Glutamatergic neuron (in vitro differentiated cells): ENCODE measurements at regions not wholly inside any gene's neighbourhood (a gene's known extent, or its start where the extent isn't known, plus 50 kb on each side); places are given as distances from the start of the nearest gene placed in this dataset.
"Not testable (repeated sequence)": the region's sequence is repeated elsewhere in the genome, so short reads cannot be mapped to it uniquely, and the experiment has no call there.

Source experiments
- DNase-seq: peaks from one replicate; pipeline ENCODE4 v3.0.0; 2022
- H3K27ac Mint-ChIP-seq: one replicate; pipeline ENCODE4 v1.8.0; 2020; ENCODE audit warnings: mild to moderate bottlenecking, mixed read lengths, inconsistent platforms; ENCODE audit not compliant: unreplicated experiment
- H3K27me3 Mint-ChIP-seq: one replicate; pipeline ENCODE4 v1.8.0; 2020; ENCODE audit warnings: mild to moderate bottlenecking, moderate library complexity, mixed read lengths, inconsistent platforms; ENCODE audit not compliant: unreplicated experiment
- H3K36me3 Mint-ChIP-seq: one replicate; pipeline ENCODE4 v1.8.0; 2020; ENCODE audit warnings: mild to moderate bottlenecking, mixed read lengths, inconsistent platforms; ENCODE audit not compliant: unreplicated experiment
- H3K4me1 Mint-ChIP-seq: one replicate; pipeline ENCODE4 v1.8.0; 2020; ENCODE audit warnings: mild to moderate bottlenecking, low read depth, mixed read lengths, inconsistent platforms; ENCODE audit not compliant: unreplicated experiment
- H3K4me3 Mint-ChIP-seq: one replicate; pipeline ENCODE4 v1.8.0; 2020; ENCODE audit warnings: mild to moderate bottlenecking, mixed read lengths, inconsistent platforms; ENCODE audit not compliant: unreplicated experiment
- H3K9me3 Mint-ChIP-seq: one replicate; pipeline ENCODE4 v1.8.0; 2020; ENCODE audit warnings: mild to moderate bottlenecking, moderate library complexity, mixed read lengths, inconsistent platforms; ENCODE audit not compliant: unreplicated experiment
- CTCF ChIP-seq: fragments of 200-600 bp; sonication (generic); IDR thresholded peaks from one replicate; pipeline ENCODE4 v1.5.0; 2021; ENCODE audit not compliant: partially characterized antibody, unreplicated experiment

GRCh38 chr15:38638126-38638525, 73.5 kb upstream of the RASGRP1 start:
- Mint-ChIP-seq H3K27me3 (peaks cover 2% of the 10 kb centered on the region), H3K4me1 (no peaks in the 10 kb centered on the region)

GRCh38 chr15:38638811-38639210, 74.2 kb upstream of the RASGRP1 start:
- no peak overlapping the region for H3K27ac Mint-ChIP-seq
- no peaks in the 10 kb centered on the region for H3K4me1 Mint-ChIP-seq
- H3K36me3 Mint-ChIP-seq: no peaks in the 10 kb centered on the region
- peaks cover 2% of the 10 kb centered on the region for H3K27me3 Mint-ChIP-seq
- no peak for DNase-seq
- peaks cover 2% of the 10 kb centered on the region for H3K9me3 Mint-ChIP-seq
- no peak for TF ChIP-seq CTCF
- H3K4me3 Mint-ChIP-seq: no peak overlapping the region

More at GRCh38 chr15:38638126-38638525, 73.5 kb upstream of the RASGRP1 start:
- TF ChIP-seq CTCF: no peak
- H3K9me3 Mint-ChIP-seq: peaks cover 2% of the 10 kb centered on the region
- no peak overlapping the region for H3K27ac Mint-ChIP-seq
- no peak for DNase-seq
- H3K36me3 Mint-ChIP-seq: no peaks in the 10 kb centered on the region
- no peak overlapping the region for H3K4me3 Mint-ChIP-seq

GRCh38 chr15:38642689-38643270, 78.2 kb upstream of the RASGRP1 start:
- no peak for DNase-seq
- Mint-ChIP-seq H3K36me3 (no peaks in the 10 kb centered on the region), H3K9me3 (no peaks in the 10 kb centered on the region), H3K27ac (no peak overlapping the region), H3K4me3 (no peak overlapping the region), H3K4me1 (no peaks in the 10 kb centered on the region), H3K27me3 (peaks cover 4% of the 10 kb centered on the region)
- TF ChIP-seq CTCF: no peak

- not testable (repeated sequence) for H3K9me3 Mint-ChIP-seq, H3K4me3 Mint-ChIP-seq, H3K4me1 Mint-ChIP-seq, H3K27me3 Mint-ChIP-seq, DNase-seq, H3K36me3 Mint-ChIP-seq, H3K27ac Mint-ChIP-seq
These were observed 79.7 kb upstream of the RASGRP1 start for GRCh38 chr15:38644353-38644752.

GRCh38 chr15:38646716-38647115, 82.1 kb upstream of the RASGRP1 start:
- Mint-ChIP-seq H3K9me3 (no peaks in the 10 kb centered on the region), H3K27ac (no peak overlapping the region), H3K36me3 (no peaks in the 10 kb centered on the region), H3K4me1 (no peaks in the 10 kb centered on the region), H3K27me3 (peaks cover 2% of the 10 kb centered on the region), H3K4me3 (no peak overlapping the region)
- DNase-seq: no peak
- TF ChIP-seq CTCF: no peak
